ENCODE measurements at regions not wholly inside any gene's neighbourhood (a gene's known extent, or its start where the extent isn't known, plus 50 kb on each side); places are given as distances from the start of the nearest gene placed in this dataset.

- 23 to 34% methylated on average over 4 of the region's 4 CpGs for WGBS, 2 donors
- TF ChIP-seq CTCF (IDR thresholded peaks at IDR 0.05) (no peak), POLR2A (IDR thresholded peaks at IDR 0.05) (no peak)
- H3K4me1 ChIP-seq, result no peaks in the 10 kb centered on the region
- no peak for DNase-seq
- H3K9me3 ChIP-seq, result no peaks in the 10 kb centered on the region
- H3K27me3 ChIP-seq, result no peaks in the 10 kb centered on the region
- no peak overlapping the region for H3K27ac ChIP-seq
- no peak overlapping the region for H3K4me3 ChIP-seq (replicated peaks in 1 of 3)
- no peaks in the 10 kb centered on the region for H3K36me3 ChIP-seq
- intact Hi-C loops (cut with DNase I), result no loop called here
Measured at GRCh38 chr3:117184574-117184973, 475.0 kb downstream of the TUSC7 start.

GRCh38 chr3:117191245-117191644, 481.7 kb downstream of the TUSC7 start:
- no peaks in the 10 kb centered on the region for H3K27me3 ChIP-seq
- H3K9me3 ChIP-seq, result no peaks in the 10 kb centered on the region
- H3K4me1 ChIP-seq, result peaks cover 0 to 10% of the 10 kb centered on the region in 2 donors
- H3K36me3 ChIP-seq, result no peaks in the 10 kb centered on the region
- WGBS, 2 donors, result 87 to 91% methylated on average over 1 of the region's 1 CpG
- DNase-seq, result no peak
- no peak for TF ChIP-seq CTCF (IDR thresholded peaks at IDR 0.05)
- no peak overlapping the region for H3K4me3 ChIP-seq (replicated peaks in 1 of 3)
- no peak overlapping the region for H3K27ac ChIP-seq
- intact Hi-C loops (cut with DNase I), result no loop called here

GRCh38 chr3:117192888-117193287, 483.3 kb downstream of the TUSC7 start:
- Histone ChIP-seq H3K27ac (no peak overlapping the region), H3K9me3 (no peaks in the 10 kb centered on the region), H3K36me3 (no peaks in the 10 kb centered on the region), H3K4me3 (replicated peaks in 1 of 3) (no peak overlapping the region), H3K27me3 (no peaks in the 10 kb centered on the region), H3K4me1 (peaks cover 0 to 10% of the 10 kb centered on the region in 2 donors)
- intact Hi-C loops (cut with DNase I), result no loop called here
- TF ChIP-seq POLR2A (IDR thresholded peaks at IDR 0.05) (no peak), CTCF (IDR thresholded peaks at IDR 0.05) (no peak)
- DNase-seq, result peak; percentile 48 to 56
- 37 to 42% methylated on average over 8 of the region's 8 CpGs for WGBS, 2 donors

GRCh38 chr3:117193390-117193789, 483.8 kb downstream of the TUSC7 start:
- Histone ChIP-seq H3K27ac (no peak overlapping the region), H3K4me1 (peaks cover 0 to 10% of the 10 kb centered on the region in 2 donors), H3K27me3 (no peaks in the 10 kb centered on the region), H3K9me3 (no peaks in the 10 kb centered on the region), H3K36me3 (no peaks in the 10 kb centered on the region), H3K4me3 (replicated peaks in 1 of 3) (no peak overlapping the region)
- 81 to 85% methylated on average over 2 of the region's 2 CpGs for WGBS, 2 donors
- no peak for DNase-seq
- intact Hi-C loops (cut with DNase I), result no loop called here
- TF ChIP-seq CTCF (IDR thresholded peaks at IDR 0.05) (peak in 1 of 6 experiments; percentile 14), POLR2A (IDR thresholded peaks at IDR 0.05) (no peak)

GRCh38 chr3:117195034-117195433, 485.5 kb downstream of the TUSC7 start:
- Histone ChIP-seq H3K27ac (no peak overlapping the region), H3K4me1 (peaks cover 0 to 10% of the 10 kb centered on the region in 2 donors), H3K27me3 (no peaks in the 10 kb centered on the region), H3K36me3 (no peaks in the 10 kb centered on the region), H3K9me3 (no peaks in the 10 kb centered on the region), H3K4me3 (replicated peaks in 1 of 3) (no peak overlapping the region)
- DNase-seq, result no peak
- TF ChIP-seq CTCF (IDR thresholded peaks at IDR 0.05) (no peak), POLR2A (IDR thresholded peaks at IDR 0.05) (no peak)
- intact Hi-C loops (cut with DNase I), result no loop called here

Measured in thyroid gland (tissue), 4 donors.